Lower leg skin (tissue), 3 donors: ENCODE measurements at regions not wholly inside any gene's neighbourhood (a gene's known extent, or its start where the extent isn't known, plus 50 kb on each side); places are given as distances from the start of the nearest gene placed in this dataset.

Experiments used
- CTCF ChIP-seq, 3 donors: fragments of 450-650 bp; IDR thresholded peaks; one replicate each; pipeline ENCODE4 v1.5.1; 2016; ENCODE audit warnings: antibody characterized with exemption in 3 of 3, mild to moderate bottlenecking in 3 of 3, moderate library complexity in 2 of 3
- POLR2A ChIP-seq, 2 donors: fragments of 450-650 bp; IDR thresholded peaks; one replicate each; pipeline ENCODE4 v1.6.1; 2016 to 2017; ENCODE audit warnings: antibody characterized with exemption in 2 of 2, mild to moderate bottlenecking in 1 of 2, moderate library complexity in 1 of 2

GRCh38 chr14:56884617-56885016 is 74.3 kb upstream of the OTX2 start:
- no peak for TF ChIP-seq POLR2A (IDR thresholded peaks at IDR 0.05)
- TF ChIP-seq CTCF (IDR thresholded peaks at IDR 0.05), result no peak
